Epithelial cell of esophagus (primary cell): ENCODE measurements at regions not wholly inside any gene's neighbourhood (a gene's known extent, or its start where the extent isn't known, plus 50 kb on each side); places are given as distances from the start of the nearest gene placed in this dataset.

Source experiments
- DNase-seq: peaks from one replicate; pipeline ENCODE4 v3.0.0; 2010; ENCODE audit warnings: low read depth
- H3K4me3 ChIP-seq: 2 replicates; pipeline ENCODE4 v1.5.1; 2011; ENCODE audit warnings: mild to moderate bottlenecking, low read length, control low read depth
- TF ChIP-seq, protein P1 (sequence below): IDR thresholded peaks from 2 replicates; pipeline ENCODE4 v1.5.1; 2011; ENCODE audit warnings: low read depth, mild to moderate bottlenecking, low read length, control low read depth, inconsistent platforms; ENCODE audit not compliant: insufficient read depth; ENCODE audit errors: missing control alignments

DNA sequence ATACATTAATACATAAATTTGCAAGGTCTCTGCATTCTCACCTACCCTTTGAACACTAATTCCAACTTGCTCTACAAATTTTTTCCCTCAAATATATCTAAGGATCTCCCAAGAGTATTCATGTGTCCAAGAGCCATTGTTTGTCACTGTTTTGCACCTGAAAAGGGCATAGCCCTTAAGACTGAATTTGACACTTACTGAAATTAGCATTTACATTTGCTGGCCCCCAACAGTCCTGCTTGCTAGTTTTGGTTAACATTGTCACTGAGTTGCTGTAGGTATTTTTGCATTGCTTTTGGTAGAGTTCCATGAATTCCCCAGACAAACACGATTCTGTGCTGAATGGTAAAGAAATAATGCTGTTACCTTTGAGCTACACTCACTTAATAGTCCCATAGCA is 57.3 kb downstream of the KCNA4 start:
- DNase-seq: no peak
- TF ChIP-seq, protein P1, sequence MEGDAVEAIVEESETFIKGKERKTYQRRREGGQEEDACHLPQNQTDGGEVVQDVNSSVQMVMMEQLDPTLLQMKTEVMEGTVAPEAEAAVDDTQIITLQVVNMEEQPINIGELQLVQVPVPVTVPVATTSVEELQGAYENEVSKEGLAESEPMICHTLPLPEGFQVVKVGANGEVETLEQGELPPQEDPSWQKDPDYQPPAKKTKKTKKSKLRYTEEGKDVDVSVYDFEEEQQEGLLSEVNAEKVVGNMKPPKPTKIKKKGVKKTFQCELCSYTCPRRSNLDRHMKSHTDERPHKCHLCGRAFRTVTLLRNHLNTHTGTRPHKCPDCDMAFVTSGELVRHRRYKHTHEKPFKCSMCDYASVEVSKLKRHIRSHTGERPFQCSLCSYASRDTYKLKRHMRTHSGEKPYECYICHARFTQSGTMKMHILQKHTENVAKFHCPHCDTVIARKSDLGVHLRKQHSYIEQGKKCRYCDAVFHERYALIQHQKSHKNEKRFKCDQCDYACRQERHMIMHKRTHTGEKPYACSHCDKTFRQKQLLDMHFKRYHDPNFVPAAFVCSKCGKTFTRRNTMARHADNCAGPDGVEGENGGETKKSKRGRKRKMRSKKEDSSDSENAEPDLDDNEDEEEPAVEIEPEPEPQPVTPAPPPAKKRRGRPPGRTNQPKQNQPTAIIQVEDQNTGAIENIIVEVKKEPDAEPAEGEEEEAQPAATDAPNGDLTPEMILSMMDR: no peak
- H3K4me3 ChIP-seq: no peak overlapping the region

DNA sequence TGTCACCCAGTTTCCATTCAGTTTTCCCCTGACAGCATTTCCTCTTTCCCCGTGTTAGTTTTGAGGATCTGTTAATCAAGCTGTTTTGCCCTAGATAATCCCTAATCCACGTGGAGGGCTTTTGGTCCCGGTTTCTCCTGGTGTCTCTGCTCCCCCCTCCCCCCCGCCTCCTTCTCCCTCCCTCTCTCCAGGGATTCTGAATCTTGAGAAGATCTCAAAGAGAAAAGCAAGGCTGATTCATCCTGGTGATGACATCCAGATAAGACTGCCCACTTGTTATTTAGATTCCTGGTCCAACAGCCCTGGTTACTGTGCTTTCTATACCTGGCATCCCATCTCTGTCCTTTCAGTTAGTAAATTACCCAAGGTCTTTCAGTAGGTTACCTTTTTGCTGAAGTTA is 59.4 kb downstream of the KCNA4 start:
- TF ChIP-seq, protein P1: no peak
- H3K4me3 ChIP-seq: no peak overlapping the region
- peak; percentile 2 for DNase-seq

DNA sequence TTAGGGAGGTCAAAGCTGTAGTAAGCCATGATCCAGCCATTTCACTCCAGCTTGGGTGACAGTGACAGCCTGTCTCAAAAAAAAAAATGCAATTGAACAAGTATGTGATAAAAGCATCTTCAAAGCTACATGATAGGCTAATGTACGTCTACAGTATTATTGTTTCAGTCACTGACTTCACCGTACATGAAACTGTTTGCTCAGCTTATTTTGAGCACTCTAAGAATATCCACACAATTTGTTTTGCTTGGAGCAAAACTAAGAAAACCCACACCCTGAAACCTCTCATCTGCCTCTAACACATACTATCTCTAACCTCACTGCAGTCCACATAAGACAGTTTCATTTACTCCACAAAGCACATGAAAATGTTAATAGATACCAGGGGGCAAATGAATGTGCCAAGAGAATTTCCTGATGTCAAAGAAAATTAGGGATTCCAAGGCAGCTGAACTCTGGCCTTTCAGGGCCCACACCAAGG is 60.7 kb downstream of the KCNA4 start:
- H3K4me3 ChIP-seq: no peak overlapping the region
- TF ChIP-seq, protein P1: no peak
- DNase-seq: no peak

DNA sequence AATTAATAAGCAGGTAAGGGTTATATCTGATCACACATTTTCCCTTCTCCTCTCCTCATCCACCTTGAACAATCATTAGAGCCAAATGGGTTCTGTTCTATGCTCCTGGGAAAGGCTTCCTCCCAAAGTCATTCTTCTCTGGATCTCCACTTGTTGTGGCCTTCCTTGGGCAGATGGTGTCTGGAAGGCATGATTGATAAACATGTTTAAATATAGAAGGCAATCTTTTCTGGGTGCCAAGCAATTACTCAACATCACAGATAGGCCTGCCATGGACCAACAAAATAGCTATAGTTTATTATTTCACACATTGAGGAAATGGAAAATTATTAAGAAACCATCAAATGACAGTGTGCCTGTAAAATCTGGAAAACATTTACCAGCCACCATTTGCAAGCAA is 73.5 kb downstream of the KCNA4 start:
- DNase-seq: no peak
- TF ChIP-seq, protein P1: no peak
- H3K4me3 ChIP-seq: no peak overlapping the region

DNA sequence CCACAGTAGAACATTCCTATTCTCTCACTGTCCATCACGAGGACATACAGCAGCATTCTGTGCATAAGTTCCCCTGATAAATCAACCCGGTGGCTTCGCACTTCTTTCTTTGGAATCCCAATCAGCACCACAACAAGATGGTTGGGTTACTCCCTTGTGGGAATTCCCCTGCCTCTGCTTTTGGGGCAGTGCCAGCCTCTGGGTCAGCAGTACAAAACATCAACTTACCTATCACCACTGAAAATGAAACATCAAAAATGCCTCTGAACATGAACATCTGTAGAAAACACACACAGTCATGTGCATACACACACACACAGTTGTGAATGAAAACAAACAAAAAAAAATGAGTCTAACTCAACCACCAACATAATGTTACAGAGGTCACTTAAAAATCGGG is 79.3 kb downstream of the KCNA4 start:
- no peak overlapping the region for H3K4me3 ChIP-seq
- peak; percentile 6 for DNase-seq
- TF ChIP-seq, protein P1: no peak

DNA sequence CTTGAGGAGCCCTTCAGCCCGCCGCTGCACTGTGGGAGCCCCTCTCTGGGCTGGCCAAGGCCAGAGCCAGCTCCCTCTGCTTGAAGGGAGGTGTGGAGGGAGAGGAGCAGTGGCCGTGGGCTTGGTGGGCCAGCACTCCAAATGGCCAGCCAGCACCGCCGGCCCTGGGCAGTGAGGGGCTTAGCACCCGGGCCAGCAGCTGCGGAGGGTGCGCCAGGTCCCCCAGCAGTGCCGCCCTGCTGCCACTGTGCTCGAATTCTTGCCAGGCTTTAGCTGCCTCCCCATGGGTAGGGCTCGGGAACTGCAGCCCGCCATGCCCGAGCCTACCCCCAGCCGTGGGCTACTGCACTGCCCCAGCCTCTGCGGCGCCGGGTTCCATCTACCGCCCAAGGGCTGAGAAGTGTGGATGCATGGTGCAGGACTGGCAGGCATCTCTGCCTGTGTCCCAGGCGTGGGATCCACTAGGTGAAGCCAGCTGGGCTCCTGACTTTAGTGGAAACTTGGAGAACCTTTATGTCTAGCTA is 82.7 kb downstream of the KCNA4 start:
- TF ChIP-seq, protein P1: no peak
- H3K4me3 ChIP-seq: no peak overlapping the region
- DNase-seq: no peak

DNA sequence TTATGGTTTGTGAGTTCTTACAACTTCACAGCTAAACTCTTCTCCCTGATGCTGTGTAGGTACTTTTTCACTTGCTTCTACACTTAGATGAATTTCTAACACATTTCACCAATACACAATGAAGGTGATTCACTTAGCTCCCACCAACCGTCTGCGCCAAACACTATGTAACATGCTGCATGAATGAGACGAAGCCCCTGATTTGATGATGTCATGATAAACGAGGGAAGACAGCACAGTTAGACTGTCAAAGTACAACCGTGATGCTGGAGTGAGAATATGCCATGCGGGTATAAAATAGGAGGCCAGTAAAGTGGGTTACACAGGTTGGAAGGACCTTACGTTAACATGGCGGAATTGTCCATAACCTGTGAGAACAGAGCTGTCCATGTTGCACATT is 100.8 kb downstream of the KCNA4 start:
- TF ChIP-seq, protein P1: no peak
- DNase-seq: no peak
- H3K4me3 ChIP-seq: no peak overlapping the region
